Left ventricle myocardium inferior (tissue), 1 donor: ENCODE measurements at regions not wholly inside any gene's neighbourhood (a gene's known extent, or its start where the extent isn't known, plus 50 kb on each side); places are given as distances from the start of the nearest gene placed in this dataset.

Source experiments
- DNase-seq: peaks from one replicate; pipeline ENCODE4 v3.0.0-alpha.2; 2020
- H3K27ac ChIP-seq: fragments of 200-600 bp; replicated peaks from 2 replicates; pipeline ENCODE4 v1.8.0; 2021
- H3K27me3 ChIP-seq: fragments of 200-600 bp; 2 replicates; pipeline ENCODE4 v1.8.0; 2021; ENCODE audit warnings: low read depth
- H3K36me3 ChIP-seq: fragments of 200-600 bp; 2 replicates; pipeline ENCODE4 v1.8.0; 2021
- H3K4me1 ChIP-seq: fragments of 200-600 bp; 2 replicates; pipeline ENCODE4 v1.8.0; 2021
- H3K4me3 ChIP-seq: fragments of 200-600 bp; 2 replicates; pipeline ENCODE4 v1.8.0; 2021; ENCODE audit warnings: mild to moderate bottlenecking, moderate library complexity
- H3K9me3 ChIP-seq: fragments of 200-600 bp; replicated peaks from 2 replicates; pipeline ENCODE4 v1.8.0; 2021
- intact Hi-C: fragments of 100-400 bp; cut with micrococcal nuclease; formaldehyde crosslinking; loops from one replicate; pipeline ENCODE4 v1.11.0; 2022
- TF ChIP-seq, protein P1 (sequence below): fragments of 200-600 bp; IDR thresholded peaks from 2 replicates; pipeline ENCODE4 v1.8.0; 2021; ENCODE audit warnings: antibody characterized with exemption, mild to moderate bottlenecking, borderline replicate concordance
- donor health status: DM: no; HTN: yes; CAD: no; lungs with severe emphysema.

GRCh38 chr6:74063391-74063790, 367.4 kb downstream of the CD109 start:
- H3K4me3 ChIP-seq: no peak overlapping the region
- no peak overlapping the region for H3K27ac ChIP-seq
- H3K9me3 ChIP-seq: peaks cover 5% of the 10 kb centered on the region
- no peaks in the 10 kb centered on the region for H3K27me3 ChIP-seq
- H3K36me3 ChIP-seq: no peaks in the 10 kb centered on the region
- TF ChIP-seq, protein P1, sequence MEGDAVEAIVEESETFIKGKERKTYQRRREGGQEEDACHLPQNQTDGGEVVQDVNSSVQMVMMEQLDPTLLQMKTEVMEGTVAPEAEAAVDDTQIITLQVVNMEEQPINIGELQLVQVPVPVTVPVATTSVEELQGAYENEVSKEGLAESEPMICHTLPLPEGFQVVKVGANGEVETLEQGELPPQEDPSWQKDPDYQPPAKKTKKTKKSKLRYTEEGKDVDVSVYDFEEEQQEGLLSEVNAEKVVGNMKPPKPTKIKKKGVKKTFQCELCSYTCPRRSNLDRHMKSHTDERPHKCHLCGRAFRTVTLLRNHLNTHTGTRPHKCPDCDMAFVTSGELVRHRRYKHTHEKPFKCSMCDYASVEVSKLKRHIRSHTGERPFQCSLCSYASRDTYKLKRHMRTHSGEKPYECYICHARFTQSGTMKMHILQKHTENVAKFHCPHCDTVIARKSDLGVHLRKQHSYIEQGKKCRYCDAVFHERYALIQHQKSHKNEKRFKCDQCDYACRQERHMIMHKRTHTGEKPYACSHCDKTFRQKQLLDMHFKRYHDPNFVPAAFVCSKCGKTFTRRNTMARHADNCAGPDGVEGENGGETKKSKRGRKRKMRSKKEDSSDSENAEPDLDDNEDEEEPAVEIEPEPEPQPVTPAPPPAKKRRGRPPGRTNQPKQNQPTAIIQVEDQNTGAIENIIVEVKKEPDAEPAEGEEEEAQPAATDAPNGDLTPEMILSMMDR: no peak
- no peak for DNase-seq
- no peaks in the 10 kb centered on the region for H3K4me1 ChIP-seq
- intact Hi-C loops: no loop called here

- H3K27me3 ChIP-seq: no peaks in the 10 kb centered on the region
- intact Hi-C loops: no loop called here
- H3K4me3 ChIP-seq: no peak overlapping the region
- TF ChIP-seq, protein P1: no peak
- no peak overlapping the region for H3K27ac ChIP-seq
- no peaks in the 10 kb centered on the region for H3K4me1 ChIP-seq
- H3K36me3 ChIP-seq: no peaks in the 10 kb centered on the region
- H3K9me3 ChIP-seq: no peaks in the 10 kb centered on the region
- DNase-seq: no peak
Measured at GRCh38 chr6:74061201-74061600, 365.2 kb downstream of the CD109 start.

GRCh38 chr6:74060354-74060753, 364.4 kb downstream of the CD109 start:
- Histone ChIP-seq H3K9me3 (no peaks in the 10 kb centered on the region), H3K27me3 (no peaks in the 10 kb centered on the region)
- TF ChIP-seq, protein P1: no peak

DNA sequence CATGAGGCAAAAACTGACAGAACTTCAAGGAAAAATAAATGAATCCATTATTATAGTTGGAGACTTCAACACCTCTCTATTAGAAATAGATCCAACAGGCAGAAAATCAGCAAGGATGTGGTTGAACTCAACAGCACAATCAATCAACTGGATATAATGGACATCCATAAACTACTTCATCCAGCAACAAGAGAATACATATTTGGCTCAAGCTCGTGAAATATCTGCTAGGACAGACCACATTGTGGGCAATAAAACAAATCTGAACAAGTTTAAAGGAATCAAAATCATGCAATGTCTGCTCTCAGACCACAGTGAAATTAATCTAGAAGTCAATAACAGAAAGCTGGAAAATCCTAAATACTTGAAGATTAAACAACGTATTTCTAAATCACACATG, 362.6 kb downstream of the CD109 start:
- intact Hi-C loops: no loop called here
- Histone ChIP-seq H3K4me1 (no peaks in the 10 kb centered on the region), H3K4me3 (no peak overlapping the region), H3K9me3 (no peaks in the 10 kb centered on the region), H3K36me3 (no peaks in the 10 kb centered on the region), H3K27ac (no peak overlapping the region), H3K27me3 (no peaks in the 10 kb centered on the region)
- TF ChIP-seq, protein P1: no peak
- DNase-seq: no peak

More at GRCh38 chr6:74060354-74060753, 364.4 kb downstream of the CD109 start:
- H3K27ac ChIP-seq: no peak overlapping the region
- H3K4me3 ChIP-seq: no peak overlapping the region
- H3K4me1 ChIP-seq: no peaks in the 10 kb centered on the region
- intact Hi-C loops: no loop called here
- H3K36me3 ChIP-seq: no peaks in the 10 kb centered on the region
- DNase-seq: no peak

GRCh38 chr6:74057326-74057725, 361.3 kb downstream of the CD109 start:
- H3K4me1 ChIP-seq: no peaks in the 10 kb centered on the region
- TF ChIP-seq, protein P1: no peak
- DNase-seq: no peak
- no peaks in the 10 kb centered on the region for H3K27me3 ChIP-seq
- intact Hi-C loops: no loop called here
- no peaks in the 10 kb centered on the region for H3K36me3 ChIP-seq
- H3K4me3 ChIP-seq: no peak overlapping the region
- H3K27ac ChIP-seq: no peak overlapping the region
- H3K9me3 ChIP-seq: no peaks in the 10 kb centered on the region

- intact Hi-C loops: no loop called here
- H3K27me3 ChIP-seq: no peaks in the 10 kb centered on the region
Measured at GRCh38 chr6:74054190-74054589, 358.2 kb downstream of the CD109 start.

More at GRCh38 chr6:74054190-74054589, 358.2 kb downstream of the CD109 start:
- no peaks in the 10 kb centered on the region for H3K36me3 ChIP-seq
- H3K4me1 ChIP-seq: no peaks in the 10 kb centered on the region
- TF ChIP-seq, protein P1: no peak
- no peaks in the 10 kb centered on the region for H3K9me3 ChIP-seq
- no peak overlapping the region for H3K4me3 ChIP-seq
- no peak overlapping the region for H3K27ac ChIP-seq
- no peak for DNase-seq
